PC-9 (cell line): ENCODE measurements at regions not wholly inside any gene's neighbourhood (a gene's known extent, or its start where the extent isn't known, plus 50 kb on each side); places are given as distances from the start of the nearest gene placed in this dataset.

Experiments used
- BruUV-seq: library from RNA; stranded (reverse); fragments of 400-500 nt; replicated peaks from 2 replicates; lab custom pipeline; 2021; lab: Mats Ljungman, UMichigan
- CTCF ChIA-PET: fragments of 300-600 bp; sonication (Branson Sonifier 250); formaldehyde crosslinking; loops from one replicate; lab custom pipeline; 2022; ENCODE audit warnings: antibody characterized with exemption; lab: Charles Lee
- POLR2A ChIA-PET: fragments of 300-600 bp; sonication (Branson Sonifier 250); formaldehyde crosslinking; loops from one replicate; lab custom pipeline; 2022; ENCODE audit warnings: antibody characterized with exemption; ENCODE audit not compliant: unreplicated experiment; lab: Charles Lee
- DNase-seq, 2 experiments: peaks; one replicate each; pipeline versions ENCODE4 v3.0.0 to v3.0.0-alpha.2; 2015 to 2022; ENCODE audit warnings: mixed read lengths in 1 of 2
- H2AFZ ChIP-seq: fragments of 200-600 bp; sonication (generic); 2 replicates; pipeline ENCODE4 v1.8.1; 2017; ENCODE audit warnings: antibody characterized with exemption
- H3F3A ChIP-seq: fragments of 200-600 bp; sonication (generic); 2 replicates; pipeline ENCODE4 v1.8.1; 2017; ENCODE audit warnings: antibody characterized with exemption, mild to moderate bottlenecking, low read depth; ENCODE audit not compliant: insufficient read depth
- H3K27ac ChIP-seq: fragments of 200-600 bp; sonication (generic); 2 replicates; pipeline ENCODE4 v1.6.1; 2016; ENCODE audit warnings: mixed run types
- H3K27me3 ChIP-seq: fragments of 200-600 bp; sonication (generic); 2 replicates; pipeline ENCODE4 v1.6.1; 2016; ENCODE audit warnings: low read depth, mixed run types; ENCODE audit not compliant: insufficient read depth
- H3K36me3 ChIP-seq: fragments of 200-600 bp; sonication (generic); 2 replicates; pipeline ENCODE4 v1.6.1; 2016; ENCODE audit warnings: low read depth, mixed run types
- H3K4me1 ChIP-seq: fragments of 200-600 bp; sonication (generic); replicated peaks from 2 replicates; pipeline ENCODE4 v1.6.1; 2016; ENCODE audit warnings: mixed run types; ENCODE audit not compliant: insufficient read depth
- H3K4me2 ChIP-seq: fragments of 200-600 bp; sonication (generic); 2 replicates; pipeline ENCODE4 v1.6.1; 2017; ENCODE audit warnings: mixed run types
- H3K4me3 ChIP-seq: fragments of 200-600 bp; sonication (generic); 2 replicates; pipeline ENCODE4 v1.6.1; 2016; ENCODE audit warnings: mixed run types
- H3K79me2 ChIP-seq: fragments of 200-600 bp; sonication (generic); 2 replicates; pipeline ENCODE4 v1.6.1; 2017; ENCODE audit warnings: low read depth, mixed run types
- H3K9me2 ChIP-seq: fragments of 200-600 bp; sonication (generic); 2 replicates; pipeline ENCODE4 v1.8.1; 2017; ENCODE audit warnings: mild to moderate bottlenecking; ENCODE audit not compliant: insufficient read depth
- H3K9me3 ChIP-seq: fragments of 200-600 bp; sonication (generic); 2 replicates; pipeline ENCODE4 v1.8.1; 2016; ENCODE audit warnings: low read depth; ENCODE audit not compliant: insufficient read depth
- H4K20me1 ChIP-seq: fragments of 200-600 bp; sonication (generic); 2 replicates; pipeline ENCODE4 v1.8.1; 2017; ENCODE audit not compliant: insufficient read depth
- CTCF ChIP-seq: fragments of 200-600 bp; sonication (generic); conservative IDR thresholded peaks from 2 replicates; pipeline ENCODE4 v1.6.1; 2017; ENCODE audit warnings: mixed run types, antibody characterized with exemption, mild to moderate bottlenecking, moderate library complexity
- EZH2 ChIP-seq: fragments of 200-600 bp; sonication (generic); IDR thresholded peaks from 2 replicates; pipeline ENCODE4 v1.8.0; 2017; ENCODE audit warnings: antibody characterized with exemption, low read depth
- intact Hi-C: fragments of 100-400 bp; cut with micrococcal nuclease; formaldehyde crosslinking; loops from one replicate; pipeline ENCODE4 v1.10.0; 2022; ENCODE audit not compliant: unreplicated experiment

- no TSS peak for BruUV-seq
- intact Hi-C loops = no loop called here
- Histone ChIP-seq H3K4me2 (no peak overlapping the region), H3K9me3 (no peaks in the 10 kb centered on the region), H2AFZ (no peak overlapping the region), H3K79me2 (no peaks in the 10 kb centered on the region), H3K36me3 (no peaks in the 10 kb centered on the region), H3F3A (no peaks in the 10 kb centered on the region), H3K27ac (no peak overlapping the region), H3K27me3 (no peaks in the 10 kb centered on the region), H3K4me1 (no peaks in the 10 kb centered on the region), H3K4me3 (no peak overlapping the region), H4K20me1 (no peaks in the 10 kb centered on the region), H3K9me2 (no peaks in the 10 kb centered on the region)
- DNase-seq = no peak
- no peak for TF ChIP-seq EZH2
- no peak for TF ChIP-seq CTCF
- POLR2A ChIA-PET = no interaction called here
- CTCF ChIA-PET = no interaction called here
Measured at GRCh38 chr9:22580788-22581187, 134.2 kb downstream of the DMRTA1 start.

- no peaks in the 10 kb centered on the region for H4K20me1 ChIP-seq
- H3K4me3 ChIP-seq = no peak overlapping the region
- intact Hi-C loops = no loop called here
- H3K36me3 ChIP-seq = no peaks in the 10 kb centered on the region
- no peak for DNase-seq
- H3K4me1 ChIP-seq = no peaks in the 10 kb centered on the region
- H3K27ac ChIP-seq = no peak overlapping the region
- no peaks in the 10 kb centered on the region for H3K79me2 ChIP-seq
- no TSS peak for BruUV-seq
- H3K9me3 ChIP-seq = no peaks in the 10 kb centered on the region
- H3K4me2 ChIP-seq = no peak overlapping the region
- H3K27me3 ChIP-seq = no peaks in the 10 kb centered on the region
- no peaks in the 10 kb centered on the region for H3F3A ChIP-seq
- no peaks in the 10 kb centered on the region for H3K9me2 ChIP-seq
- no peak overlapping the region for H2AFZ ChIP-seq
- POLR2A ChIA-PET = no interaction called here
- CTCF ChIA-PET = no interaction called here
- TF ChIP-seq CTCF = no peak
- TF ChIP-seq EZH2 = no peak
Measured at GRCh38 chr9:22582221-22582620, 135.6 kb downstream of the DMRTA1 start.

GRCh38 chr9:22588918-22589317 is 142.3 kb downstream of the DMRTA1 start:
- TF ChIP-seq CTCF (no peak), EZH2 (no peak)
- BruUV-seq = no TSS peak
- Histone ChIP-seq H3K36me3 (no peaks in the 10 kb centered on the region), H3K9me2 (no peaks in the 10 kb centered on the region), H3K9me3 (no peaks in the 10 kb centered on the region), H3K4me3 (no peak overlapping the region), H4K20me1 (no peaks in the 10 kb centered on the region), H3F3A (no peaks in the 10 kb centered on the region), H3K4me2 (no peak overlapping the region), H3K4me1 (no peaks in the 10 kb centered on the region), H2AFZ (no peak overlapping the region), H3K27ac (no peak overlapping the region), H3K79me2 (no peaks in the 10 kb centered on the region), H3K27me3 (no peaks in the 10 kb centered on the region)
- POLR2A ChIA-PET = no interaction called here
- no peak for DNase-seq
- intact Hi-C loops = no loop called here
- CTCF ChIA-PET = no interaction called here
